ENCODE measurements at regions not wholly inside any gene's neighbourhood (a gene's known extent, or its start where the extent isn't known, plus 50 kb on each side); places are given as distances from the start of the nearest gene placed in this dataset.

DNA sequence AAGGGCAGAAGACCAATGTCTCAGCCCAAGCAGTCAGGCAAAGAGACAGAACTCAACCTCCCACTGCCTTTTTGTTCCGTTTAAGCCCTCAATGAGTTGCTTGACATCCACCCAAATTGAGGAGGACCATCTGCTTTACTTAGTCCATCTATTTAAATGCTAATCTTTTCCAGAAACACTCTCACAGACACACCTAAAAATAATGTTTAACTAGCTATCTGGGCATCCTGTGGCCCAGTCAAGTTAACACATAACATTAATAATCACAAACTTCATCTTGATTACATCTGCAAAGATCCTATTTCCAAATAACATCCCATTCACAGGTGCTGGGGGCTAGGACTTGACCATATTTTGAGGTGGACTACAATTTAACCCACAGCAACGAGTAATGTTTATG lies 115.7 kb downstream of the RAB11FIP2 start:
- DNase-seq = no peak

GRCh38 chr10:117933036-117933435 lies 113.7 kb downstream of the RAB11FIP2 start:
- DNase-seq = no peak

- no peak for DNase-seq
Measured at GRCh38 chr10:117934477-117934876, 112.3 kb downstream of the RAB11FIP2 start.

DNA sequence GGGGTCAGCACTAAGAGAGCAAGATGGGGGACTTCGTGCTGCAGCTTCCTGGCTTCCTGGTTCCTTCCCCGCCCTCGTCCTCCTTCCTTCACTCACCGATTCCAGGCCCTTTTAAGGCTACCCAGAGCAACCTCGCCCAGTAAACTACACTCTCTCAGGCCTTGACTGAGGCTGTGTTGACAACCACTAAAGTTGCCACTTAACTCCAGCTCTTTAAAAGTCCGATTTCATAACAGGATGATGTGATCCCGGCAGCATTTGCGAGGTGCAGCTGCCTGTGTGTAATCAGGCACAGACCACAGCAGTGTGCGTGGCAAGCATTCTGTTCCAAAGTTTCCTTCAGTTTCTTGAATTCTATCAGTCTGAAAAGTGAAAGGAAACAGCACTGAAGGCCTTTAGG lies 110.6 kb downstream of the RAB11FIP2 start:
- DNase-seq = no peak

GRCh38 chr10:117936566-117936965 lies 110.2 kb downstream of the RAB11FIP2 start:
- no peak for DNase-seq

DNA sequence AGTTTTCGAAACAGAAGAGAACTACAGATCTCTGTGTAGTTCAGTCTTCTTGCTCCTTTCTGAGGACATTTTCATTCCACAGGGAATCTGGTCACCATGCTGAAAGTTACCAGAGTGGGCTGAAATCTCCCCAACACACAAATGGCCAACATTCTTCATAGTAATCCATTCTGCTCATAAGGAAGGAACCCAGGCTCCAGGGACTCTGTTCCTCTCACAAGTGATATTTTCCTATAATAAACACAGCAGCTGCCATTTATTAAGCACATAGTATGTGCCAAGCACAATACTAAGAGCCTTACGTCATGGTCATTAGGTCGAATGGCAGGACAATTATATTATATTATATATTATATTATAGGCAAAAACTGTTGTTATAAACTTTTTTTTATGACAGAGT lies 109.8 kb downstream of the RAB11FIP2 start:
- DNase-seq = no peak

DNA sequence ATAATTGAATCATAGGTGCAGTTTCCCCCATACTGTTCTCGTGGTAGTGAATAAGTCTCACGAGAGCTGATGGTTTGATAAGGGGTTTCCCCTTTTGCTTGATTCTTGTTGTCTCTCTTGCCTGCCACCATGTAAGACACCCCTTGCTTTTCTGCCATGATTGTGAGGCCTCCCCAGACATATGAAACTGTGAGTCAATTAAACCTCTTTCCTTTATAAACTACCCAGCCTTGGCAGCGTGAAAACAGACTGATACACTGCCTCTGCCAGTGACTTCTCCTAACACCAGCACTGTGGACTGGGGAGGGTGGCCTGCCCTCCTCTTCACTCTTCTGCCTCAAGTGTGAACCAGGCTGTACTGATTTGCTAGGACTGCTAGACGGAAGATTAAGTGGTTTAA lies 108.6 kb downstream of the RAB11FIP2 start:
- DNase-seq = no peak

DNA sequence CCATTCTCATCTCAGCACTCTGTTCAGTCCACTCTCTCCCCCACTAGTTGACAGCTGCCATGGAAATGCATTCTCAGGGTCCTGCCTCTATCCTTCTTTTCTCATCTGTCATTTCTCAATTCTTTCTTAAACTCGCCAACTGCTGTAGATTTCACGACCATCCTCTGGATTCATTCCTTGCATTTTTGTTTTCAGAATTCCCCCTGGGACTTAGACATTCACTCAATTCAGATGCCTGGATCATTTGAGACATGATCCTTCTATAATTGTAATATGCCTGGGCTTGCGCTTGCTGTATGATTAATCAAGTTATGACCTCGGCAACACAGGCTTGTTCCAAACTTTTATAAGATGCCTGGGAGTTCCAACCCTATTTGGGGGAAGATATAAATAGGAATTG lies 104.5 kb downstream of the RAB11FIP2 start:
- DNase-seq = no peak

DNA sequence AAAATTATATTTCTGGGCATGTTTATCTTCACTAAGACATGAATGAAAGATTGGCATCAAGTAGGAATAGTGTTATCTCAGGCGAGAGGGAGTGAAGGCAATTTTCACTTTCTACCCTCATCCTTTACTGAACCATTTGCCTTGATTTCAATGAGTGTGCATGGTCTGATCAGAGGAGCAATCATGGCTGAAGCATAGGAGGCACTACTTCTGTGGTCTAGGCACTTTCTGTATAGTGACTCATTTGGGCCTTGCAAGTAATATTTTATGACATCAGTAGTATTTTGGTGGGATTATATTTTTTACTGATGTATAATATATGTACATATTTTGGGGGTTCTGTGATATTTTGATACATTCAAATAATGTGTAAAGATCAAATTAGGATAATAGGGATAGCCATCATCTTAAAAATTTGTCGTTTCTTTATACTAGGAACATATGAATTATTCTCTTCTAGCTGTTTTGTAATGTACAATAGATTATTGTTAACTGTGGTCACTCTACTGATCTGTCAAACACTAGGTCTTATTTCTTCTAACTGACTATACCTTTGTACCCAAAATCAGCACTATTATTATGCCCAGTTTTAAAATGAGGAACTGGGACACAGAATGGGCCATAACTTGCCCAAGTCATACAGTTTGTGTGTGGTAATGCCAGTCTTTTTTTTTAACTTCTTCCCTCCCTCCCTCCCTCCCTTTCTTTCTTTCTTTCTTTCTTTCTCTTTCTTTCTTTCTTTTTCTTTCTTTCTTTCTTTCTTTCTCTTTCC lies 101.9 kb downstream of the RAB11FIP2 start:
- no peak for DNase-seq

- no peak for DNase-seq
Measured at GRCh38 chr10:117945651-117946050, 101.1 kb downstream of the RAB11FIP2 start.

GRCh38 chr10:117946525-117947070 lies 100.1 kb downstream of the RAB11FIP2 start:
- DNase-seq = no peak

GRCh38 chr10:117948493-117948892 lies 98.2 kb downstream of the RAB11FIP2 start:
- DNase-seq = no peak

DNA sequence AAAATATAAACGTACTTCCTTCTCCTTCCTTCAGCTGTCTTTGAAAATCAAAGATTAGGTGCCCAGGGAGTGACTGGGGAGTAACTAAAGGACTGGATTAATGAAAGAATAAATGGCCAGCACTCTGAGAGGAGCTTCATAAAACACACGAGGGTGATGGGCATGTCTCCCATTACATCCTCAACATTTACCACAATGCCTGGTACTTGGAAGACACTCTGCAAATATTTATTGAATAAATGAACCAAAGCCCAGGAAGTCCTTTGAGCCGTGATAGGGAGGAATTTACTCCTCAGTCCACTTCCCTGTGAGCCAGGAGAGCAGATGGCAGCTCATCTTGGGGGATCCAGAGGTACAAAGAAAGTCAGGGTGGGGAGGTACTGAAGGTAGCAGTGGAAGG lies 96.3 kb downstream of the RAB11FIP2 start:
- peak in 1 of 2 experiments; percentile 24 for DNase-seq

Data from NCI-H2081 (cell line).